GM19372 (cell line): ENCODE measurements at regions not wholly inside any gene's neighbourhood (a gene's known extent, or its start where the extent isn't known, plus 50 kb on each side); places are given as distances from the start of the nearest gene placed in this dataset.
"Not testable (repeated sequence)": the region's sequence is repeated elsewhere in the genome, so short reads cannot be mapped to it uniquely, and the experiment has no call there.

ENCODE experiments used
- ATAC-seq: cut with Tn5 transposase; IDR thresholded peaks from one replicate; pipeline ENCODE4 v1.9.1; 2021; ENCODE audit warnings: mild to moderate bottlenecking, low read depth, moderate library complexity; ENCODE audit not compliant: unreplicated experiment

DNA sequence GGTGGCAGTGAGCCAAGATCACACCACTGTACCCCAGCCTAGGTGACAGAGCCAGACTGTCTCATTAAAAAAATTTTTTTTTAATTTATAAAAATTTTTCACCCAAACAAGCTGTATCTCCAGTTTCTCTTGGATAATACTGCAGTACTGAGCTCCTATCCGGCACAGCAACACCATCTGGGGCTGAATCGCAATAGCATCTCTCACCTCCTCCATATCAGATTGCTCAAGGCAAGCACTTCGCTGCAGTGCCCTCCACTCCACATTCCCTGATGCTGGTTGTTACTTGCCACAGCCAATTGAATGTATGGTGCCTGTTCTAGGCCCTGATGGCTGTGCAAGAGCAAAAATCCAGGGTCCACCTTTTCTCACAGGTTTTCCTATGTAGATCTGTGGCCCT, 69.3 kb upstream of the FAM241A start:
- ATAC-seq: no peak

DNA sequence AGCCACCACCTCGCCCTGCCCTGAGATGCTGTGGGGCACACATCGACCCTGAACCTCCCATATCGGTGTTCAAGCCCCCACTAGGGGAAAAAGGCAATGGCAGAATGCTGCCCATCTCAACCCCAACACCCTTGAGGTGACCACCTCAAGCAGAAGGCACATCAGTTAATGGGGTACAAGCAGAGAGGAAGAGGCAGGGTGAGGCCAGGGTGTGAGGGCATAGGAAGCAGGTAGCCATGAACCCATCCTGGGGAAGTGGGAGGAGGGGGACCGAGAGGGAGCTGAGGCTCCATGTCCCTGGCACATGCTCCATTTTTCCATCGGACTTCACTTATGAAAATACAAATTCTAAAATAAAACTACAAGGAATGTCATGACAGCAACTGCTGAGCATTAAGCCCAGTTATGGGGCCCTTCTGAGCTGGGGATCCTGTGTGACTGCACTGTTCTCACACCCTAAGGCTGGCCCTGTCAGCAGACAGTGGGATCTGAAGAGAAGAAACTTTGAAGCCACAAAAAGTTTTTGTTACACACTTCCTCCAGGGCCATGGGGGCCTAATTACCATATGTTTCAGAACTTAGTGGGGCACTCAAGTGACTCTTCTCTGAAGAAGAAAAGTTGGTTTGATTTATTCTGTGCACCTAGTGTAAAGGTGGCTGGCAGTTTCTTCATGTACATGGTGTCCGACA, 68.2 kb upstream of the FAM241A start:
- no peak for ATAC-seq

DNA sequence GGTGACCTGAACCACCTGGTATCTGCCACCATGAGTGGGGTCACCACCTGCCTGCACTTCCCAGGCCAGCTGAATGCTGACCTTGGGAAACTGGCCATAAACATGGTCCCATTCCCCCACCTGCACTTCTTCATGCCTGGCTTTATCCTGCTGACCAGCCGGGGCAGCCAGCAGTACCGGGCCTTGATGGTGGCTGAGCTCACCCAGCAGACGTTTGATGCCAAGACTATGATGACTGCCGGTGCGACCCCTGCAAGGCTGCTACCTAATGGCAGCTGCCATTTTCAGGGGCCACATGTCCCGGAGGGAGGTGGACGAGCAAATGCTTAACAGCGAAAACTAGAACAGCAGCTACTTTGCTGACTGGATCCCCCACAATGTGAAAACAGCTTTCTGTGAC, 67.5 kb upstream of the FAM241A start:
- no peak for ATAC-seq

DNA sequence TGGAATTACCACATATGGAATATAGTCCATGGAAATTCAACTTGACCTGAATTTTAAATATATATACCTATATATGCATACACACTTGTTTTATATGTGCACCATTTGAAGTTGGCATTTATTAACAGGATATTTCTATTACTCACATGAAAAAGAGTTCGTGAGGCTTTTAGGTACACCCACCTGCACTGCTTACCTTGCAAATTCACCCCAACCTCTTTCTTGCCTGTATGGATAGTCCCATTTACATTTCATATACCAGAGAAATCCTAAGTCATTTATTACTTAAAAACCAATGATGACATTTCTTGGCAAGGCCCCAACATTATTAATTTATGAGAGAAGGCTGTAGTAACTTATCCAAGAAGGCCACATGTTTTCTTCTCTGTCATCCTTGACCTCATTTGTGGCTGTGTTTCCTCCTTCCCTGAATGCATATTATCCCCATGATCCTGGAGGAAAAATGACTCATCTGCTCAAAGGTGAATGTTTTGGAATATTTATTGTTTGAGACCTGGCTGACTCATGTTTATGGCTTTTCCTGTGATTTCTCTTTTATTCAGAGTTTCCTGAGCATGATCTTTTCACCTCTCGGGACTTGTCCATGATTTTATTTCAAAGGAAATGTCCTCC, 62.2 kb upstream of the FAM241A start:
- ATAC-seq: no peak

DNA sequence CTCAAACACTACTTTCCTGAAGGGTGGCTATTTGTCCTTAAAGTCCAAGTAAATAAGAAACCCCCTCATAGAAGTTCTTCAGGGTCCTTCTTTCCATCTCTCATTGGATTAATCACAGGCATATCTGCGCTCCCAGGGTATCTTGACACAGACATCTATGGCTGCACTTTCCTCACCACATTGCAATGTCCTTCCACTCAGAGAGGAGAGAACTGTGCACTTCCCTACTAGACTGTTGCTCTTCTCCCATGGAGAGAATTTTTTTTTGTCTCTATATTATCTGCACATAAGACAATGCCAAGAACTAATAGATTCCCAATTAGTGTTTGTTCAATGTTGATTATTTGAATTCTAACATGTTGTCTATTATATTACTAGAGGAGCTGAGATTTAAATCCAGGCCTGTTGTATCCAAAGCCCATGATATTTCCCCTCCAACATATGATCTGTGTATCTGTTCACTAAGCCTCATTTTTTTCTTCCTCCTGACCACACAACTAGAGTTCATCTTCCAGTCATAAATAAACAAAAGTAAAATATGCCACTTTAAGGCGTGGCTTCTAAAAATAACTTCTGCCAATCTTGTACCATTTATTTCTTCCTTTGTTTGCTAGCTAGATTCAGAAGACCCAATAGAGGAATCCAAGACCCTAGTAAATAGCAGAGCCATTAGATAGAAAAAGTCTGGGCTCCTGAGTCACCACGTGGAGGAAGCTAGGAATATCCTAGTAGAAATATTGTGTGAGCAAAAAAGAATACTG, 61.5 kb upstream of the FAM241A start:
- ATAC-seq: no peak

DNA sequence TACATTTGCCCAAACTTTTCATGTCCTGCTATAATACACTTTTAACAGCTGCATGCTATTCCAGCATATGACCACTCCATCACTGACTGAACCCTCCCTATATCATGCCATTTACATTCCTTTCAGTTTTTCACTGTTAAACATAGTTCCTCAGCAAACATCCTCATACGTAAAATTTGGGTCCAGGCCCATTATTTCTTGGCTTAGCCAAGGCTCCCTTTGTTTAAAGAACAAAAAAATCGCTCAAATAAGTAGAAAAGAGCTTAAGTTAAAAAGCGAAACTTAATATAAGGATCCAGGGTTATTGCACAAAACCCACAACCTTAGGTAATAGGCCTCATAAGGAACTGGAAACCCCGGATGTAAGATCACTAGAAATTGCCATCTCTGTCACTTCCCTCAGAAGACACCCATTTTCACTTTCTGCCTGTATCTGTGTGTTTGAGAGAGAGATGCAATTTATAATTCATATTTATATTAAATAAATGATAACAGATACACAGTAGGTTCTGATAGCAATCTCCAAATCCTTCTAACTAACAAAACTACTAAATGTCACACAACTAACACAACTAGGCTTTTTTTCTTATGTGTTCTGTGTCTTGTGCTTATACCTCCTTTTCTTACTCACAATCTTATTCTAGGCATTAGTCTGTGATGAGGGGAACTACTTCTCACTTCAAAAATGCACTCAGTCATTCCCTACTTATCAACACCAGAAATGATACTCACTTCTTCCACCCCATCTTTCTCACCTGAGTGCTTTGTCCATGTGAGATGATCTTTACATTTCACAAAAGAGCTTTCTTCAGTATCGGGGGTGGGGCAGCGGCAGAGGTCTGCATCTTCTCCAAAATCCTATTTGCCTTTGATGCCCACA, 59.9 kb upstream of the FAM241A start:
- no peak for ATAC-seq

DNA sequence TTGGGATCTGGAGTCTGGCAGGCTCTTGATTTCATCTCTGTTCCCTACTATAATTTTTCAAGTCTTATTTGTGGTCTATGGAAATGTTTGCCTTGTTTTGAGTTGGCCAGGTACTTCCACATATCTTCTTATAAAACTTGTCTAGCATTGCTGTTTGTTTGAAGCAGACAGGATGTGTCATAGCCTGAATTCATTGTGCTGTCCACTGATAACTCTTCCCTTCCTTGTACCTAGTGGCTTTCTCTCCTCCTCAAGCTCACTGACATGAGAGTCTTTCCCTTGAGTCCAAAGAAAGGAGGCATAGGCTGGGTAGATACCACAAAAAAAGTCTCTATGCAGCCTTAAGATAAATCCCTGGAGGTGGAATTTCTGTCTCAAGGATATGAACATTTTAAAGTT, 59.2 kb upstream of the FAM241A start:
- no peak for ATAC-seq

DNA sequence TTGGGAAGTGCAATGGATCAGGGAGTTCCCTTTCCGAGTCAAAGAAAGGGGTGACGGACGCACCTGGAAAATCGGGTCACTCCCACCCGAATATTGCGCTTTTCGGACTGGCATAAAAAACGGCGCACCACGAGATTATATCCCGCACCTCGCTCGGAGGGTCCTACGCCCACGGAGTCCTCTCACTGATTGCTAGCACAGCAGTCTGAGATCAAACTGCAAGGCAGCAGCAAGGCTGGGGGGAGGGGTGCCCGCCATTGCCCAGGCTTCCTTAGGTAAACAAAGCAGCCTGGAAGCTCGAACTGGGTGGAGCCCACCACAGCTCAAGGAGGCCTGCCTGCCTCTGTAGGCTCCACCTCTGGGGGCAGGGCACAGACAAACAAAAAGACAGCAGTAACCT, 58.6 kb upstream of the FAM241A start:
- ATAC-seq: not testable (repeated sequence)

DNA sequence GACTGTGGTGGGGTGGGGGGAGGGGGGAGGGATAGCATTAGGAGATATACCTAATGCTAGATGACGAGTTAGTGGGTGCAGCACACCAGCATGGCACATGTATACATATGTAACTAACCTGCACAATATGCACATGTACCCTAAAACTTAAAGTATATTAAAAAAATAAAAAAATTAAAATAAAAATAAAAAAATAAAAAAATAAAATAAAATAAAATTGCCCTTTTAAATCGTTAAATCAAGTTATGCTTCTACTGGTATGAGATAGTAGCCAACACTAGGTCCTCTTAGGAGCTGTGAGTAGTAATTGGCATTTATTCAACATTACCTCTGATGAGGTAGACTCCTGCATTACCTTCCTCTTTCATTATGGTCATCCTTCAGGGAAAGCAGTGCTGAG, 52.9 kb upstream of the FAM241A start:
- ATAC-seq: not testable (repeated sequence)

DNA sequence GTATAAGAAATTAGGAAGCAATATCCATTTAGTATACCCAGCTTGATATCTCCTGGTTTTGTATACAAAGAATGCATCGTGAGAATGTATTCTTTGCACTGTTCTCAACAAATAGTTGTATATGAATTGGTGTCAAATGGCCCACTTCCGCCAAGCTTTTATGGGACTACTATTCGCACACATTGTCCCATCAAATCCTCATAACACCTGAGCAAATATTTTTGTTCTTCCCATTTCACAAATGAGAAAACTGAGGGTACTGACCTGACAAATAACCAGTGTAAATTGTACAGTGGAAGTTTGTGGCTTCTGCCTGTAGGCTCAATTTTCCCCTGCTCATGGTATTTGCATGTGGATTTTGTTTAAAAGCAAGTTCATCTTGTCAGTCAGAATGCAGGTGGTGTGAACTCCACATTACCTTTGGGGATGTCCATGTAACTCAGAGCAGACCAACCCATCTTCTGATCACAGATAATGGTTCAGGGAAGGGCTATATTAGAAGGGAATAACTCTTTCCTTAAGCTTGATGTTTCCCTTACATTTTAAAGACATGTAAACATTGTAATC, 51.5 kb upstream of the FAM241A start:
- no peak for ATAC-seq

DNA sequence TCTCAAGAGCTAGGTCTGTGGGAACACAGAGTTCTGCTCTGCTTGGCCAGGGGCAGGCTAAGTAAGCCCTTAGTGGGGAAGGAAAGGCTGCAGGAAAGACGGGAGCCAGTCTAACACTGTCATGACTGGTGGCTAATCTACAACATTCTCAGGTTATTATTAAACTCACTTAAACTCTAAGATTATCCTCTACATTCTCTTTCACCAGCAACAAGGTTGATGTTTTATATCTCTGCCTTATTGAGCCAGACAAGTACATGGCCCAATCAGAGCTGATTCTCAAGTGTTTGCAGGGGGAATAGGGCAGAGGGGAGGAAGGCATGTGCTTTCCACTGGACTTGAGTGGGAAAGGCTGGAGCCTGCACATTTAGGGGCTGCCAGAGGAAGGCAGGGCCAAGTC, 50.9 kb upstream of the FAM241A start:
- no peak for ATAC-seq
